Fibroblast of lung (primary cell): ENCODE measurements at regions not wholly inside any gene's neighbourhood (a gene's known extent, or its start where the extent isn't known, plus 50 kb on each side); places are given as distances from the start of the nearest gene placed in this dataset.
A peak's percentile ranks its signal among the peaks of the same experiment; 100 is the strongest.

Source experiments
- DNase-seq, 2 donors: peaks; one replicate each; pipeline versions ENCODE4 v3.0.0 to v3.0.0-alpha.2; 2010; ENCODE audit warnings: low read depth in 2 of 2
- H2AFZ ChIP-seq: 2 replicates; pipeline ENCODE4 v1.5.1; 2012; ENCODE audit warnings: low read length, control low read depth, inconsistent platforms
- H3K27ac ChIP-seq: 2 replicates; pipeline ENCODE4 v1.5.1; 2011; ENCODE audit warnings: low read length, control low read depth; ENCODE audit not compliant: insufficient read depth
- H3K27me3 ChIP-seq: 2 replicates; pipeline ENCODE4 v1.5.1; 2011; ENCODE audit warnings: mild to moderate bottlenecking, low read length; ENCODE audit not compliant: control insufficient read depth, insufficient read depth
- H3K36me3 ChIP-seq: 2 replicates; pipeline ENCODE4 v1.5.1; 2011; ENCODE audit warnings: low read length; ENCODE audit not compliant: control insufficient read depth, insufficient read depth
- H3K4me1 ChIP-seq: 2 replicates; pipeline ENCODE4 v1.5.1; 2011; ENCODE audit warnings: low read length; ENCODE audit not compliant: control insufficient read depth, insufficient read depth; ENCODE audit errors: extremely low read depth
- H3K4me2 ChIP-seq: 2 replicates; pipeline ENCODE4 v1.5.1; 2011; ENCODE audit warnings: low read length, control low read depth; ENCODE audit not compliant: insufficient read depth; ENCODE audit errors: extremely low read depth
- H3K4me3 ChIP-seq, 4 experiments: fragments of 200-600 bp in 1 of 4; sonication (generic) in 1 of 4; replicated peaks in 1 of 4; 2 replicates each; pipeline ENCODE4 v1.5.1; 2011 to 2016; ENCODE audit warnings: low read length in 4 of 4, low read depth in 3 of 4, mild to moderate bottlenecking in 3 of 4, control low read depth in 2 of 4, inconsistent platforms in 1 of 4, mixed read lengths in 1 of 4; ENCODE audit not compliant: insufficient read depth in 1 of 4; ENCODE audit errors: control extremely low read depth in 1 of 4
- H3K79me2 ChIP-seq: 2 replicates; pipeline ENCODE4 v1.5.1; 2012; ENCODE audit warnings: mild to moderate bottlenecking, low read length, inconsistent platforms; ENCODE audit not compliant: control insufficient read depth, insufficient read depth
- H3K9ac ChIP-seq: 2 replicates; pipeline ENCODE4 v1.5.1; 2011; ENCODE audit warnings: mild to moderate bottlenecking, low read length, control low read depth; ENCODE audit not compliant: insufficient read depth
- H3K9me3 ChIP-seq: 2 replicates; pipeline ENCODE4 v1.5.1; 2012; ENCODE audit warnings: low read depth, low read length; ENCODE audit not compliant: control insufficient read depth, insufficient read depth
- H4K20me1 ChIP-seq: 2 replicates; pipeline ENCODE4 v1.5.1; 2011; ENCODE audit warnings: low read length; ENCODE audit not compliant: control insufficient read depth, insufficient read depth; ENCODE audit errors: extremely low read depth
- CTCF ChIP-seq, 2 donors: IDR thresholded peaks in 1 of 2; conservative IDR thresholded peaks in 1 of 2; 1 replicate in 1 of 2; 2 replicates in 1 of 2; pipeline ENCODE4 v1.5.1; 2011 to 2012; ENCODE audit warnings: low read length in 2 of 2, control low read depth in 1 of 2, inconsistent platforms in 1 of 2, low read depth in 1 of 2, mild to moderate bottlenecking in 1 of 2
- EZH2 ChIP-seq: IDR thresholded peaks from 2 replicates; pipeline ENCODE4 v1.5.1; 2012; ENCODE audit warnings: low read length, control low read depth, mild to moderate bottlenecking; ENCODE audit errors: missing control alignments

GRCh38 chr18:10184776-10185175, 269.7 kb upstream of the APCDD1 start:
- TF ChIP-seq CTCF (conservative IDR thresholded peaks at IDR 0.05 in 1 of 2, IDR thresholded peaks at IDR 0.05 in 1 of 2; ENCODE audit: low read depth in 1 of 2, low read length in 2 of 2) = no peak
- no peak for TF ChIP-seq EZH2
- Histone ChIP-seq H3K4me3 (no peak overlapping the region), H3K9me3 (no peaks in the 10 kb centered on the region), H3K36me3 (no peaks in the 10 kb centered on the region), H3K27me3 (no peaks in the 10 kb centered on the region), H3K9ac (no peak overlapping the region), H3K4me1 (no peaks in the 10 kb centered on the region), H3K4me2 (no peak overlapping the region), H3K79me2 (no peaks in the 10 kb centered on the region), H2AFZ (no peak overlapping the region), H3K27ac (no peak overlapping the region), H4K20me1 (no peaks in the 10 kb centered on the region)
- DNase-seq = no peak

GRCh38 chr18:10188971-10189810, 265.2 kb upstream of the APCDD1 start:
- Histone ChIP-seq H3K27ac (no peak overlapping the region), H3K36me3 (no peaks in the 10 kb centered on the region), H3K79me2 (no peaks in the 10 kb centered on the region), H4K20me1 (no peaks in the 10 kb centered on the region), H3K4me3 (no peak overlapping the region), H3K27me3 (no peaks in the 10 kb centered on the region), H2AFZ (no peak overlapping the region), H3K9me3 (no peaks in the 10 kb centered on the region), H3K4me1 (no peaks in the 10 kb centered on the region), H3K9ac (no peak overlapping the region), H3K4me2 (no peak overlapping the region)
- TF ChIP-seq CTCF (conservative IDR thresholded peaks at IDR 0.05 in 1 of 2, IDR thresholded peaks at IDR 0.05 in 1 of 2; ENCODE audit: low read depth in 1 of 2, low read length in 2 of 2) (no peak), EZH2 (no peak)
- DNase-seq = no peak

GRCh38 chr18:10190564-10190963, 263.9 kb upstream of the APCDD1 start:
- no peaks in the 10 kb centered on the region for H4K20me1 ChIP-seq
- TF ChIP-seq CTCF (conservative IDR thresholded peaks at IDR 0.05 in 1 of 2, IDR thresholded peaks at IDR 0.05 in 1 of 2; ENCODE audit: low read depth in 1 of 2, low read length in 2 of 2) (no peak), EZH2 (no peak)
- no peaks in the 10 kb centered on the region for H3K36me3 ChIP-seq
- no peaks in the 10 kb centered on the region for H3K4me1 ChIP-seq
- H3K9ac ChIP-seq = no peak overlapping the region
- H3K27ac ChIP-seq = no peak overlapping the region
- peak in 1 of 2 donors; percentile 95 for DNase-seq
- no peak overlapping the region for H2AFZ ChIP-seq
- no peak overlapping the region for H3K4me3 ChIP-seq
- no peaks in the 10 kb centered on the region for H3K27me3 ChIP-seq
- no peak overlapping the region for H3K4me2 ChIP-seq
- H3K79me2 ChIP-seq = no peaks in the 10 kb centered on the region
- H3K9me3 ChIP-seq = no peaks in the 10 kb centered on the region
